Epithelial cell of esophagus (primary cell): ENCODE measurements at regions not wholly inside any gene's neighbourhood (a gene's known extent, or its start where the extent isn't known, plus 50 kb on each side); places are given as distances from the start of the nearest gene placed in this dataset.
"Not testable (repeated sequence)": the region's sequence is repeated elsewhere in the genome, so short reads cannot be mapped to it uniquely, and the experiment has no call there.

Experiments
- DNase-seq: peaks from one replicate; pipeline ENCODE4 v3.0.0; 2010; ENCODE audit warnings: low read depth
- H3K4me3 ChIP-seq: 2 replicates; pipeline ENCODE4 v1.5.1; 2011; ENCODE audit warnings: mild to moderate bottlenecking, low read length, control low read depth
- TF ChIP-seq, protein P1 (sequence below): IDR thresholded peaks from 2 replicates; pipeline ENCODE4 v1.5.1; 2011; ENCODE audit warnings: low read depth, mild to moderate bottlenecking, low read length, control low read depth, inconsistent platforms; ENCODE audit not compliant: insufficient read depth; ENCODE audit errors: missing control alignments

DNA sequence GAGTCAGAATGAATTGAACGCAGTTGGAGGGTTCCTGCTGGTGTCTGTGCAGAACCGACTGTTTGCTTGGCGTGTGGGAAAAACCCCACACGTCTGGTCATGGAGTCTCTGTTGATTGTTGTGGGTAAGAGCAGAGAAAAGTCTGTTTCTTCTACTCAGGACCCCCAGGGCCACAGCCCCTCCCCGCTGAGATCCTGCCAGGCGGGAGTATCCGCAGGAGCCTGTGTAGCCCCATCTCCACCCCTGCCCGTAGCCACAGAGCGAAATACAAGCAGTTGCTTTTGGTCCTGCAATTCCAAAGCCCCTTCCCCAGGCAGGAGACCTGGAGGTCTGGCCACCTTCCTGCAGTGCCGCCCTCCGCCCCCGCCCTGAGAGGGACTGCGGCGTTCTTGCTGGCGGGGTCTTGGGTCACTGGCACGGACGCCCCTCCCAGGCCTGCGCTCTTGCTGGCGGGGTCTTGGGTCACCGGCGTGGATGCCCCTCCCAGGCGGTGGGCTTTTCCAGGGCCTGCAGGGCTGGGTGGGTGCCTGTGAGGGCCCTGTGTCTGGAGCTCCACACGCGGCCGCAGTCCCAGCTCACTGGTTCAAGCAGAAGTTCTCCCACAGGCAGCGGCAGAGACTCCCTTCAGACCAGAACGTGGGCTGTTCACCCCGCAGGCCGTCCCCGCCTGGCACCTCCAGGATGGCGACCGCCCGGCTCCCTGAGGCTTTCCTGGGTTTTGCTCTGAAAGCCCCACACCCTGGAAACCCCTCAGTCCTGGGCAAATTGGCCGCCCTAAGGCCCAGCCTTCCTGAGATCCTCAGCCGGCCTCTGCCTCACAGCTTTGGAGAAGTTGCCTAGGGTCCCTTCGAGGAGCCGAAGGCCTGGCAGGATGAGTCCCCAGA, 76.0 kb upstream of the CTDP1 start:
- no peak overlapping the region for H3K4me3 ChIP-seq
- DNase-seq: no peak
- TF ChIP-seq, protein P1, sequence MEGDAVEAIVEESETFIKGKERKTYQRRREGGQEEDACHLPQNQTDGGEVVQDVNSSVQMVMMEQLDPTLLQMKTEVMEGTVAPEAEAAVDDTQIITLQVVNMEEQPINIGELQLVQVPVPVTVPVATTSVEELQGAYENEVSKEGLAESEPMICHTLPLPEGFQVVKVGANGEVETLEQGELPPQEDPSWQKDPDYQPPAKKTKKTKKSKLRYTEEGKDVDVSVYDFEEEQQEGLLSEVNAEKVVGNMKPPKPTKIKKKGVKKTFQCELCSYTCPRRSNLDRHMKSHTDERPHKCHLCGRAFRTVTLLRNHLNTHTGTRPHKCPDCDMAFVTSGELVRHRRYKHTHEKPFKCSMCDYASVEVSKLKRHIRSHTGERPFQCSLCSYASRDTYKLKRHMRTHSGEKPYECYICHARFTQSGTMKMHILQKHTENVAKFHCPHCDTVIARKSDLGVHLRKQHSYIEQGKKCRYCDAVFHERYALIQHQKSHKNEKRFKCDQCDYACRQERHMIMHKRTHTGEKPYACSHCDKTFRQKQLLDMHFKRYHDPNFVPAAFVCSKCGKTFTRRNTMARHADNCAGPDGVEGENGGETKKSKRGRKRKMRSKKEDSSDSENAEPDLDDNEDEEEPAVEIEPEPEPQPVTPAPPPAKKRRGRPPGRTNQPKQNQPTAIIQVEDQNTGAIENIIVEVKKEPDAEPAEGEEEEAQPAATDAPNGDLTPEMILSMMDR: no peak

DNA sequence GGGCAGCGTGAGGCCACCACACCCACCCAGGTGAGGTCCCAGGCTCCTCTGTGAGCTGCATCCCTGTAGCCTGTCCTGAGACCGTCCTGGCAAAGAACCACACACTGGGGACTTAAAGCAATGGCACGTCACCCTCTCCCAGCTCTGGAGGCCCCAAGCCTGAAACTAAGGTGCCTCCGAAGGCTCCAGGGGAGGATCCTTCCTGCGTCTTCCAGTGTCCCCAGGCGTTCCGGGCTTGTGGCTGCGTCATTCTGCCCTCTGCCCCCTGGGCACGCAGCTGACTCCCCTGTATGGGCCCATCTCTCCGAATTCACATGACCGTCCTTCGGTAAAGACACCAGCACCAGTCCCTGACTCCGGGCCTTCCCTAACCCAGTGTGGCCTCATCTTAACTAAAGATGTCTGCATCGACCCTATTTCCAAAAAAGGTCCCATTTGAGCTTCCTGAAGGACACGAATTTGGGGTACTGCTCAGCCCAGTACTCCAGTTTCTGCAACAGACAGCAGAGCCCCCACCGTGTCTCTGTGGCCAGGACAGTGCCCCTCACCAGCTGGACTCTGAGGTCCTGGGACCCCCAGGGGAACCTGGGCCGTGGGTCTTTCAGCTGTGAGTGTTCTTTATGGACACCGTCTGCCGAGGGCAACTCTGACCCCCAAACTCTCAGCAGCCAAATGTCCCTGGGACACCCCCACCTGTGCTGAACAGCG, 75.2 kb upstream of the CTDP1 start:
- DNase-seq: no peak
- TF ChIP-seq, protein P1: no peak
- no peak overlapping the region for H3K4me3 ChIP-seq

DNA sequence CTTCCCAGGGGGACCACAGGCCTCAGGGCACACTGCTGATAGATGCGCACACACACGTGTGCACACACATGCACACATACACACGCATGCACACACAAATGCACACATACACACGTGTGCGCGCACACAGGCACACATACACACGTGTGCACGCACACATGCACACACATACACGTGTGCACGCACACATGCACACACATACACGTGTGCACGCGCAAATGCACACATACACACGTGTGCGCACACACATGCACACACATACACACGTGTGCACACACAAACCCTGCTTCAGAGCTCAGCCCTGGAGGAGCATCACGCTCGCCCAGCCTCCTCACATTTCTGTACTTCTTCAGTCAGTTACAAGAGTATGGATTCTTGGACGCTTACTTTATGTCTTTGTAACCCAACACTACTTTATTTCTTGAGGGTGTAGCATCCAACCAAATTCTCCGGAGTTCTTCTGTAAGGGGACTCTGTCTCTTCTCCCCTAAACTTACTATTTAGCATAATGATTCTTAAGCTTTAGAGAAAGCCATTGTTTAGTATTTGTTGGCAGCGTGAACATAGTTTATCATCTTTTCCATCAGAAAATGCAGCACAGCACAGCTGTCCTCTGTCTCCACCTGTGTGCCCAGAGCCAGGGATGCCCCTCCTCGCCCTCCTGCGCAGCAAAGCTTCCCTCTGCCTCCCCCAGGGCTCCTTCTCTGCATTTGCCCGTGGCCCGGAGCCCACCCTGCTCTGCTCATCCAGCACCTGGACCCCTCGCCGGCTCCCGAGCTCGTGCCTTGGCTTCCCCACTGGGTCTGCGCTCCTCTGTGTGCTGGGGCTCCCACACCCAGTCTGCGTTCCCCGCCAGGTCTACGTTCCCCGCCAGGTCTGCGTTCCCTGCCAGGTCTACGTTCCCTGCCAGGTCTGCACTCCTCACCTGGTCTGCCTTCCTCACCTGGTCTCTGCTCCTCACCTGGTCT, 74.4 kb upstream of the CTDP1 start:
- H3K4me3 ChIP-seq: no peak overlapping the region
- TF ChIP-seq, protein P1: no peak
- no peak for DNase-seq

DNA sequence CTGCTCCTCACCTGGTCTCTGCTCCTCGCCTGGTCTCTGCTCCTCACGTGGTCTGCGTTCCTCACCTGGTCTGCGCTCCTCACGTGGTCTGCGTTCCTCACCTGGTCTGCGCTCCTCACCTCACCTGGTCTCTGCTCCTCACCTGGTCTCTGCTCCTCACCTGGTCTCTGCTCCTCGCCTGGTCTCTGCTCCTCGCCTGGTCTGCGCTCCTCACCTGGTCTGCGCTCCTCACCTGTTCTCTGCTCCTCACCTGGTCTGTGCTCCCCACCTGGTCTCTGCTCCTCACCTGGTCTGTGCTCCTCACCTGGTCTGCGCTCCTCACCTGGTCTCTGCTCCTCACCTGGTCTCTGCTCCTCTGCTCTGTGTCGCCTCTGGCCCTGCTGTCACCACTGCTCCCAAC, 73.5 kb upstream of the CTDP1 start:
- not testable (repeated sequence) for DNase-seq, H3K4me3 ChIP-seq

DNA sequence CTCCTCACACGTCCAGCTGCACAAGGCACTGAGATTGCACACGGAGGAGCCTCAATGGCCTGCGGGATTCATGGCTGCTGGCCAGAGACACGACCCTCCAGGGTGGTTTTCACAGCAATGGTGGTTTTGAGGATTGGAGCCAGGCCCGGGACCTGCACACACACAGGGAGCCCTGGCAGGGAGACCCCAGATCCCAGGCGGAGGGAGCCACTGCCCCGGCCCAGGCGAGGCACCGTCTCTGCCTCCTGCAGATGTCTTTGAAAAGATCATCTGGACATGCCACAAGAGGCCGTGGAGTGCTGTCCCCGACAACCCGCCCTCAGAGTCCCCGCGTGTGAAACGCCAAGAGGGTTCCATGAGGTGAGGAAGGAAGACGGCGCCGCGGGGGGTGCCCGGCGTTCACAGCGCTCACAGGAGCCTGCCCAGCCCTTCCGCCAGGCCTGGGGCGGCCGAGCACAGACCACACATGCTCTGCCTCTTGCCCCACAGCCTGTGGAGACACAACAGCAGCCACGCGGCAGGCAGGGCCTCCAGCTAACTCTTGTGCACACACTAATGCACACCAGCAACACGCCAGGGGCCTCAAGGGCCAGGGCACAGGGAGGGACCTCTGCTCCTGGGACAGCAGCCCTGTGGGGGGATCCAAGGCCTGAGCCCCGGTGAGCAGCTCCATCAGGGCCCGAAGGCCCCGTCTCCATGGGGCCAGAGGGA, 72.8 kb upstream of the CTDP1 start:
- H3K4me3 ChIP-seq: no peak overlapping the region
- DNase-seq: no peak
- TF ChIP-seq, protein P1: no peak

DNA sequence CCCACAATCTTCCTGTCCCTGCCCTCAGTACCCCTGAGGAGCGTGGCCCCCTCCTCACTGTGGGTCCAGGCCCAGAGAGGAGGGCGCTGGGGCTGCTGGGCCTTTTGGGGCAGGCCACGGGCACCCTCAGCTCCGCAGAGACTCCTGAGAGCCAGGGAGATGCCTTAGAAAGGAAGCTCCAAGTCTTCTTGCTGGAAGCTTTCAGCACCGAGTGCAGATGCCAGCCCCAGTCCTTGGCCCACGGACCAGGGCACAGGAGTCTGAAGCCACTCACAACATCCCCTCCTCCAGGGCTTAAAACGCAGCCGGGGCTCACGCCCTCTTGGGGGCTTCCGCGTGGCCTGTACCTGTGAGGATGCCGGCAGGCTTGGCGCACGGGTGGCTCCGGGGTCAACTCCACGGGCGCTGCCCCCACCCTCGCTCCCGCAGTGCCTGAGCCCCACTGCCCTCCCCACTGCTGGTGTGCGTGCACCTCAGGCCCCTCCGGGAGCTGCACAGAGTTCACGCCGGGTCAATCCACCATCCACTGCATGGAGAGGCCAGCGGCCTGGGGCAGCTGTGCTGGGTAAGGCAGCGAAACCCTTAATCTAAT, 72.1 kb upstream of the CTDP1 start:
- TF ChIP-seq, protein P1: no peak
- no peak for DNase-seq
- H3K4me3 ChIP-seq: no peak overlapping the region
